ENCODE measurements at regions not wholly inside any gene's neighbourhood (a gene's known extent, or its start where the extent isn't known, plus 50 kb on each side); places are given as distances from the start of the nearest gene placed in this dataset.

DNA sequence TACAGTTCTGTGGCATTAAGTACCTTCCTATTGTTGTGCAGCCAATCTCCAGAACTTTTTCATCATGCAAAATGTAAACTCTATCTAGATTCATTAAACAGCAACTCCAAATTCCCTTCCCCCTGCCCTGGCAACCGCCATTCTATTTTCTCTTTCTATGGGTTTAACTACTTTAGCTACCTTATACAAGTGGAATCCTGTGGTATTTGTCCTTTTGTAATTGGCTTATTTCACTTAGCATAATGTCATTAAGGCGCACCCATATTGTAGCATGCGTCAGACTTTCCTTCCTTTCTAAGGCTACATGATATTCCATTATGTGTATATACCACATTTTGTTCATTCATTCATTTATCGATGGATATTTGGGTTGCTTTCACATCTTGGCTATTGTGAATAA, 142.4 kb downstream of the CAAP1 start:
- Mint-ChIP-seq H3K36me3 (ENCODE audit: insufficient read depth) (no peaks in the 10 kb centered on the region), H3K4me3 (ENCODE audit: low read depth) (no peak overlapping the region), H3K27me3 (no peaks in the 10 kb centered on the region), H3K9me3 (ENCODE audit: low read depth) (no peaks in the 10 kb centered on the region), H3K4me1 (ENCODE audit: low read depth) (peaks cover 5% of the 10 kb centered on the region), H3K27ac (no peak overlapping the region)
- TF ChIP-seq, protein P1, sequence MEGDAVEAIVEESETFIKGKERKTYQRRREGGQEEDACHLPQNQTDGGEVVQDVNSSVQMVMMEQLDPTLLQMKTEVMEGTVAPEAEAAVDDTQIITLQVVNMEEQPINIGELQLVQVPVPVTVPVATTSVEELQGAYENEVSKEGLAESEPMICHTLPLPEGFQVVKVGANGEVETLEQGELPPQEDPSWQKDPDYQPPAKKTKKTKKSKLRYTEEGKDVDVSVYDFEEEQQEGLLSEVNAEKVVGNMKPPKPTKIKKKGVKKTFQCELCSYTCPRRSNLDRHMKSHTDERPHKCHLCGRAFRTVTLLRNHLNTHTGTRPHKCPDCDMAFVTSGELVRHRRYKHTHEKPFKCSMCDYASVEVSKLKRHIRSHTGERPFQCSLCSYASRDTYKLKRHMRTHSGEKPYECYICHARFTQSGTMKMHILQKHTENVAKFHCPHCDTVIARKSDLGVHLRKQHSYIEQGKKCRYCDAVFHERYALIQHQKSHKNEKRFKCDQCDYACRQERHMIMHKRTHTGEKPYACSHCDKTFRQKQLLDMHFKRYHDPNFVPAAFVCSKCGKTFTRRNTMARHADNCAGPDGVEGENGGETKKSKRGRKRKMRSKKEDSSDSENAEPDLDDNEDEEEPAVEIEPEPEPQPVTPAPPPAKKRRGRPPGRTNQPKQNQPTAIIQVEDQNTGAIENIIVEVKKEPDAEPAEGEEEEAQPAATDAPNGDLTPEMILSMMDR (IDR thresholded peaks at IDR 0.05; ENCODE audit: unreplicated experiment): no peak
- DNase-seq (ENCODE audit: low spot score, unreplicated experiment): no peak

DNA sequence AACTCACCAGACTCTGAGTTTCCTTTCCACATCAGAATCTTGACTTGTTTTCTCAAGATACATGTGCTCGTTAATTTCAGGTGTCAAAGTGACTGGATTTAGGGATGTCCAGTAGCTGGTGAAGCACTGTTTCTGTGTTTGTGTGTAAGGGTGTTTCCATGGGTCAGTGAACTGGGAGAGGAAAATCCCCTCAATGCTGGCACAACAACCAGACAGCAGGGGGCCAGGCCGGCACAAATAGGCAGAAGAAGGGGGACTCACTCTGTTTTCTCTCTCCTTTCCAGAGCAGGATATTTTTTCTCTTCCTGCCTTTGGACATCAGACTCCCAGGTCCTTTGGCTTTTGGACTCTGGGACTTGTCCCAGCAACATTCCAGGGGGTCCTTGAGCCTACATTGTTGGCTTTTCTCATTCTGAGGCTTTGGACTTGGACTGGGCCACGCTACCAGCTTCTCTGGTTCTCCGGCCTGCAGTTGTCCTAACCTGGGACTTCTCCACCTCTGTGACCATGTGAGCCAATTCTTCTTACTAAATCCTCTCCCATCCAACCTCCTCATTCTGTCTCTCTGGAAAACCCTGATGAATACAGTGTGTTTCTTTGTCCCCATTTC, 144.0 kb downstream of the CAAP1 start:
- H3K27me3 Mint-ChIP-seq: no peaks in the 10 kb centered on the region
- no peak overlapping the region for H3K4me3 Mint-ChIP-seq (ENCODE audit: low read depth)
- TF ChIP-seq, protein P1 (IDR thresholded peaks at IDR 0.05; ENCODE audit: unreplicated experiment): peak; percentile 20
- no peaks in the 10 kb centered on the region for H3K9me3 Mint-ChIP-seq (ENCODE audit: low read depth)
- H3K27ac Mint-ChIP-seq: no peak overlapping the region
- DNase-seq (ENCODE audit: low spot score, unreplicated experiment): no peak
- H3K4me1 Mint-ChIP-seq (ENCODE audit: low read depth): peaks cover 5% of the 10 kb centered on the region
- H3K36me3 Mint-ChIP-seq (ENCODE audit: insufficient read depth): no peaks in the 10 kb centered on the region

DNA sequence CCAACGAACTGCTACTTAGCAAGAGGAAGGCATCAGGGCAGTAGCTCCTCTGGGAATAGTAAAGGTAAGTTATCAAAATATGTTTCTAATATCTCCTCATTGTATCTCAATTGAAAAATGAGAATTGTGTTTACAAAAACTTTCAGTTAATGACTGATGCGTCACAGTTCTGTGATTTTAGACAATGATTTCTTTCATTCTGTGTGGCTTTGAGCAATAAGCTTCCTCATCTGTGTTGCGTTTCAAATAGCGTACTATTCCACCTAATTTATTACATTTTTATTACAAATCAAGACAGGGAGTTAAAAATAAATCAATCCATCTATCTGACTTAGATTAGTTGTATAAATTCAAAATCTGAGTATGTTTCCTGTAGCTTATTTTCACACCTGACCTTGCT, 145.0 kb downstream of the CAAP1 start:
- Mint-ChIP-seq H3K27me3 (no peaks in the 10 kb centered on the region), H3K9me3 (ENCODE audit: low read depth) (no peaks in the 10 kb centered on the region), H3K27ac (no peak overlapping the region), H3K4me3 (ENCODE audit: low read depth) (no peak overlapping the region), H3K36me3 (ENCODE audit: insufficient read depth) (no peaks in the 10 kb centered on the region), H3K4me1 (ENCODE audit: low read depth) (peaks cover 5% of the 10 kb centered on the region)
- TF ChIP-seq, protein P1 (IDR thresholded peaks at IDR 0.05; ENCODE audit: unreplicated experiment): no peak
- no peak for DNase-seq (ENCODE audit: low spot score, unreplicated experiment)

DNA sequence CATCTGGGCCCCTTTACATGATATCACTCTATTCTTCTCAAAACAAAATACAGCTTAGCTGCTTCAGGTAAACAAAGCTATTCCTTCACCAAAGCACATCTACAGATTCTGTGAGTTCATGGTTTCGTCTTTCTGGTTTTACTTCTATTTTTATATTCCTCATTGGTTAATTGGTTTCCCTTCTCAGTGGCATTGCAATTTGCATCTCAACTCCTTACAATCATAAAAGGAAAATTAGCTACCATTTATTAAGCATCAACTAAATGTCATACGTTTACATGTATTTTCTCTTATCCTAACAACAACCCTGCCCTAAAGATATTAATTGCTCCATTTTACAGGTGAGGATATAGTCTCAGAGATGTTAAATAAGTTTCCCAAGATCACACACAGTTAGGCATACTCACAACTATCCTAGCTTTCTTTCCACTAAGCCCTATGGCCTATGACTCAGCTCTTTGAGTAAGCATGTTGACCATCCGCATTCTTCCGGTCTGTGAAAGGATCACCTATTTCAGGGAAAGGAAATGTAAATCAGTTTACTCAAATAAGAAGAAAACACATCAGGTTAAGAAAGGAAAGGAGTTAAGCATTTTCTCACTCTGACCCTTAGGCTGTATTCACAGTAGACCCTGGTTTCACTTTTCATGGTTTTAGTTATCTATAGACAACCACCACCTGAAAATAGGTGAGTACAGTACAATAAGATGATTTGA, 146.1 kb downstream of the CAAP1 start:
- DNase-seq (ENCODE audit: low spot score, unreplicated experiment): no peak
- peaks cover 5% of the 10 kb centered on the region for H3K4me1 Mint-ChIP-seq (ENCODE audit: low read depth)

DNA sequence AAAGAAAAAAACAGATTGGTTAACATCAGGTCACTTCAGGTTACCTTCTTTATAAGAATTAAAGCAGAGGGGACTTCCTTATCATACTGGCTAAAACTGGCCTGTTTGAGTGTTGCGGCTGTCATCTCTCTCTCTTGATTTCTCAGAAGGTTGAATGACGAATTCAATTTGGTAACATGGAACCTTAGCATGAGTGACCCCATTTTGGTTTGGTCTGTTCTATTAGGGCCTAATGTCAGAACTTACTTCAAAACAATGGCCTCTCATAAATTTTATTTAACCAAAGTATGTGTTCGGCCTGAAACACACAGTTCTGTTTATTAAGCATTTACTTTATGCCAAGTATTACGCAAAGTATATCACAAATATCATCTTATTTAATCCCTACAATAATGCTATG, 147.5 kb downstream of the CAAP1 start:
- TF ChIP-seq, protein P1 (IDR thresholded peaks at IDR 0.05; ENCODE audit: unreplicated experiment): no peak
- Mint-ChIP-seq H3K4me3 (ENCODE audit: low read depth) (no peak overlapping the region), H3K36me3 (ENCODE audit: insufficient read depth) (no peaks in the 10 kb centered on the region), H3K4me1 (ENCODE audit: low read depth) (peaks cover 5% of the 10 kb centered on the region), H3K27me3 (no peaks in the 10 kb centered on the region), H3K9me3 (ENCODE audit: low read depth) (no peaks in the 10 kb centered on the region), H3K27ac (no peak overlapping the region)
- DNase-seq (ENCODE audit: low spot score, unreplicated experiment): no peak

More for the DNA sequence above, 146.1 kb downstream of the CAAP1 start:
- H3K4me3 Mint-ChIP-seq (ENCODE audit: low read depth): no peak overlapping the region
- no peaks in the 10 kb centered on the region for H3K9me3 Mint-ChIP-seq (ENCODE audit: low read depth)
- no peaks in the 10 kb centered on the region for H3K27me3 Mint-ChIP-seq
- H3K36me3 Mint-ChIP-seq (ENCODE audit: insufficient read depth): no peaks in the 10 kb centered on the region
- H3K27ac Mint-ChIP-seq: peak overlapping the region; percentile 56
- TF ChIP-seq, protein P1 (IDR thresholded peaks at IDR 0.05; ENCODE audit: unreplicated experiment): no peak
